HEK293T (cell line): ENCODE measurements at regions not wholly inside any gene's neighbourhood (a gene's known extent, or its start where the extent isn't known, plus 50 kb on each side); places are given as distances from the start of the nearest gene placed in this dataset.

Experiments used
- CTCF ChIA-PET: fragments of 350-600 bp; formaldehyde crosslinking; extraction: SDS; loops from one replicate; lab custom pipeline; 2021; ENCODE audit warnings: antibody characterized with exemption, inconsistent platforms; lab: Yijun Ruan, JAX
- POLR2A ChIA-PET: fragments of 350-600 bp; formaldehyde crosslinking; extraction: SDS; loops from one replicate; lab custom pipeline; 2020; ENCODE audit warnings: antibody characterized with exemption, inconsistent platforms; lab: Yijun Ruan, JAX
- DNase-seq: peaks from one replicate; pipeline ENCODE4 v3.0.0; 2012; ENCODE audit warnings: mixed read lengths; ENCODE audit errors: extremely low spot score
- ARNT ChIP-seq: fragments of 450-650 bp; IDR thresholded peaks from 2 replicates; pipeline ENCODE4 v1.6.1; 2017; ENCODE audit warnings: mild to moderate bottlenecking
- BHLHE40 ChIP-seq: fragments of 450-650 bp; IDR thresholded peaks from 2 replicates; pipeline ENCODE4 v1.6.1; 2016; ENCODE audit warnings: mild to moderate bottlenecking, moderate library complexity, borderline replicate concordance
- CTBP1 ChIP-seq: fragments of 450-650 bp; IDR thresholded peaks from 2 replicates; pipeline ENCODE4 v1.6.1; 2016; ENCODE audit warnings: borderline replicate concordance
- ELF4 ChIP-seq: fragments of 450-650 bp; IDR thresholded peaks from 2 replicates; pipeline ENCODE4 v1.6.1; 2017; ENCODE audit warnings: antibody characterized with exemption
- FOXA1 ChIP-seq: fragments of 450-650 bp; IDR thresholded peaks from 2 replicates; pipeline ENCODE4 v1.6.1; 2016; ENCODE audit warnings: mild to moderate bottlenecking
- FOXK2 ChIP-seq: fragments of 450-650 bp; IDR thresholded peaks from 2 replicates; pipeline ENCODE4 v1.6.1; 2016; ENCODE audit warnings: mild to moderate bottlenecking
- FOXM1 ChIP-seq: fragments of 450-650 bp; IDR thresholded peaks from 2 replicates; pipeline ENCODE4 v1.6.1; 2017; ENCODE audit warnings: mild to moderate bottlenecking, borderline replicate concordance
- HDGF ChIP-seq: fragments of 450-650 bp; IDR thresholded peaks from 2 replicates; pipeline ENCODE4 v1.6.1; 2017; ENCODE audit warnings: antibody characterized with exemption, borderline replicate concordance
- L3MBTL2 ChIP-seq: fragments of 450-650 bp; conservative IDR thresholded peaks from 2 replicates; pipeline ENCODE4 v1.6.1; 2016; ENCODE audit warnings: mild to moderate bottlenecking
- LEF1 ChIP-seq: fragments of 450-650 bp; IDR thresholded peaks from 2 replicates; pipeline ENCODE4 v1.6.1; 2017; ENCODE audit warnings: mild to moderate bottlenecking, borderline replicate concordance
- NFRKB ChIP-seq: fragments of 450-650 bp; IDR thresholded peaks from 2 replicates; pipeline ENCODE4 v1.6.1; 2016; ENCODE audit warnings: mild to moderate bottlenecking, moderate library complexity
- SP1 ChIP-seq: fragments of 450-650 bp; IDR thresholded peaks from 2 replicates; pipeline ENCODE4 v1.6.1; 2017
- SUZ12 ChIP-seq: fragments of 450-650 bp; IDR thresholded peaks from 2 replicates; pipeline ENCODE4 v1.6.1; 2016; ENCODE audit warnings: mild to moderate bottlenecking
- TARDBP ChIP-seq: fragments of 450-650 bp; IDR thresholded peaks from 2 replicates; pipeline ENCODE4 v1.6.1; 2016
- ZNF384 ChIP-seq: fragments of 450-650 bp; IDR thresholded peaks from 2 replicates; pipeline ENCODE4 v1.6.1; 2016
- TF ChIP-seq, protein P1 (sequence below): fragments of 450-650 bp; IDR thresholded peaks from 2 replicates; pipeline ENCODE4 v1.6.1; 2016

DNA sequence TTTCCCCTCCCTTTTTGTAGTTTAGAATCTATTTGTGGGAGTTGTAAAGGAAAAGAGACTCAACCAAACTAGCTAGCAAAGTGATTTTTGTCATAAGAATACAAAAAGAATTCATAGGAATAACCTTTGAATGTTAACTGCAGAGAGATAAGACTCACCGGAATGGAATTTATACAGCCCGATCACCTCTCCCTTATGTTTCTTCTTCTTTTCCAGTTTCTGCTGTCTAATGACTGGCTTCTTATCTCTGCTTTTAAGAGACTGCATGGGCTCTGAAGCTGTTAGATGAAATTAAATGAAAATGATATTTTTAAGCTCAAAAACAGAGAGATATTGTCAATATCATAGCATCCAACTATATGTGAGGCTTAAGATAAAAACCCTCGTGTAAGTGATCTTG lies 1095.9 kb downstream of the REEP3 start:
- CTCF ChIA-PET, result no interaction called here
- POLR2A ChIA-PET, result no interaction called here
- no peak for TF ChIP-seq FOXM1
- no peak for TF ChIP-seq ZNF384
- no peak for TF ChIP-seq BHLHE40
- TF ChIP-seq FOXA1, result no peak
- no peak for TF ChIP-seq NFRKB
- TF ChIP-seq SUZ12, result no peak
- TF ChIP-seq ELF4, result no peak
- TF ChIP-seq LEF1, result no peak
- DNase-seq, result no peak

DNA sequence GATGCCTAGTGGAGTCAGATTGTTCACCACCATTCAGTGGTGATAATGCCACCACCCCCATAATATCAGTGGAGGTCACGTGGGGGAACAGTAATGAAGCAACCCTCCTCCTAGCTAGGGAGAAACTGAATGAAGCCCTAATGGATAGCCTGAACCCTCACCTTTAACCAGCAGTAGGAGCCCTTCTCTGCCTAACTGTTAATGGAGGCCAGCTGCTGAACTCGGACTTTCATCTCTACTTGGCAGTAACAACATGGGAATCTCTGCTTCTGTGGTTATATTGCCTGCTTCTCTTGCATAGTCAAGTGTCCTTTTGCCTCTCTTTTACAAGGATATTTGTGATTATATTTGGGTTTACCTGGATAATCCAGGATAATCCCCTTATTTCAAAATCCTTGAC lies 1097.9 kb downstream of the REEP3 start:
- ChIA-PET POLR2A (no interaction called here), CTCF (no interaction called here)
- DNase-seq, result no peak
- TF ChIP-seq SP1 (no peak), L3MBTL2 (no peak), ELF4 (no peak), ARNT (no peak), TARDBP (no peak), ZNF384 (no peak)

- CTCF ChIA-PET, result no interaction called here
- no peak for DNase-seq
- POLR2A ChIA-PET, result no interaction called here
- TF ChIP-seq ARNT (no peak), SUZ12 (no peak), ELF4 (no peak), TARDBP (no peak), HDGF (no peak), FOXM1 (no peak), SP1 (no peak), L3MBTL2 (no peak), FOXK2 (no peak), NFRKB (no peak), ZNF384 (no peak), LEF1 (no peak), FOXA1 (no peak), CTBP1 (no peak), BHLHE40 (no peak)
- TF ChIP-seq, protein P1, sequence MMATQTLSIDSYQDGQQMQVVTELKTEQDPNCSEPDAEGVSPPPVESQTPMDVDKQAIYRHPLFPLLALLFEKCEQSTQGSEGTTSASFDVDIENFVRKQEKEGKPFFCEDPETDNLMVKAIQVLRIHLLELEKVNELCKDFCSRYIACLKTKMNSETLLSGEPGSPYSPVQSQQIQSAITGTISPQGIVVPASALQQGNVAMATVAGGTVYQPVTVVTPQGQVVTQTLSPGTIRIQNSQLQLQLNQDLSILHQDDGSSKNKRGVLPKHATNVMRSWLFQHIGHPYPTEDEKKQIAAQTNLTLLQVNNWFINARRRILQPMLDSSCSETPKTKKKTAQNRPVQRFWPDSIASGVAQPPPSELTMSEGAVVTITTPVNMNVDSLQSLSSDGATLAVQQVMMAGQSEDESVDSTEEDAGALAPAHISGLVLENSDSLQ, result no peak
These were observed 1105.7 kb downstream of the REEP3 start for GRCh38 chr10:64626924-64627323.

DNA sequence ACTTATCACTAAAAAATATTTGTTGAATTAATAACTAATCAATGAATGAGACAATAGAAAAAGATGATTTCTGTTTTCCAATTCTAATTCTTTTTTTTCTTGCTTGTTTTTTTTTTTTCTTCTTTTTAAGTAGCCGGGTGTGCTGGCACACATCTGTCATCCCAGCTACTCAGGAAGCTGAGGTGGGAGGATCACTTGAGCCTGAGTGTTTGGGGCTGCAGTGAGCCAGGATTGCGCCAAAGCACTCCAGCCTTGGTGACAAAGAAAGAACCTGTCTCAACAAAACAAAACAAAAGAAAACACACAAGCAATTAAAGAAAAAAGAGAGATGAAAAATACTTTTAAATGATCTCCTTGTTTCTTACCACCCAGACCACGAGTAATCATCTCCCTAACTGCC lies 1109.3 kb downstream of the REEP3 start:
- TF ChIP-seq CTBP1 (no peak), ARNT (no peak), HDGF (no peak), BHLHE40 (no peak), ELF4 (no peak), FOXA1 (no peak), L3MBTL2 (no peak), FOXK2 (no peak), ZNF384 (no peak), TARDBP (no peak), NFRKB (no peak), FOXM1 (no peak), LEF1 (no peak), SP1 (no peak), SUZ12 (no peak)
- TF ChIP-seq, protein P1, result no peak
- ChIA-PET CTCF (no interaction called here), POLR2A (no interaction called here)
- no peak for DNase-seq

GRCh38 chr10:64635906-64636305 lies 1114.7 kb downstream of the REEP3 start:
- CTCF ChIA-PET, result no interaction called here
- no peak for DNase-seq
- no peak for TF ChIP-seq TARDBP
- no peak for TF ChIP-seq HDGF
- TF ChIP-seq SP1, result no peak
- POLR2A ChIA-PET, result no interaction called here

DNA sequence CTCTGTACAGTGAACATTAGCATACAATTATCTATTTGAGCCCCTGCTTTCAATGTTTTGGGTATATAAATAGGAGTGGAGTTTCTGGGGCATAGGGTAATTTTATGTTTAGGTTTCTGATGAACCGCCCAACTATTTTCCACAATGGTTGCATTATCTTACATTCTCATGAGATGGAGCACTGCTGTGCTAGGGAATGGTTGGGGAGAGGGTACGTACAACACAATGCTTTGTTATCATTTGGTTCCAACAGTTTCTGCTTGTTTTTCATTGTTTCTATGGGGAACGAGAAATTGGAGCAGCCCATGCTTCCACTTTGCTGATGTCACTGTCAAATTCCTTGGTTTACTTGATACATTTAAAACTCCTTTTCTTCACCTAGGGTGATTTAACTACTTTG lies 1115.3 kb downstream of the REEP3 start:
- ChIA-PET POLR2A (no interaction called here), CTCF (no interaction called here)
- TF ChIP-seq ELF4, result no peak
- no peak for DNase-seq

DNA sequence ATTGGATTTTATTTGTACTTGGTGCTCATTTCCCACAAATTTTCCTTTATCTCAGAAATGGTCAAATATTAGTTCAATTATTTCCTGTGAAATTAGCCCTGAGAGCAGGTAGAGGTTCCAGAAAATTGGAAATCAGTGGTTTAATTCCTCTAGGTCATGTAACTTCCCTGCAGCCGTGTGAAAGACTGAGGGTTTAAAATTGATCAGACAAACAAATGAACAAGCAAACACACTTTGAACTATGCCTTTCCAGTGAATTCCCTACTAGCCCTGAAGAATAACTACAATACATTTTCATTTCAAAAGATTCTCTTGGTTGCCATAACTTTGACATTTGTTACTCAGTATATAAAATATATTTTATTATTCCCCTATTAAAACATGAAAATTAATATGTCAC lies 1116.7 kb downstream of the REEP3 start:
- POLR2A ChIA-PET, result no interaction called here
- DNase-seq, result no peak
- CTCF ChIA-PET, result no interaction called here
- TF ChIP-seq TARDBP (no peak), FOXK2 (no peak)

- CTCF ChIA-PET, result interaction anchor here (0.6 kb wide), 1 partner anchor 8 kb away, joined by 3 read pairs; no protein-coding TSS in a partner anchor
- DNase-seq, result peak; percentile 13
- TF ChIP-seq FOXM1, result no peak
- no peak for TF ChIP-seq ZNF384
- TF ChIP-seq SP1, result no peak
- no peak for TF ChIP-seq FOXA1
- POLR2A ChIA-PET, result no interaction called here
These were observed 1127.7 kb downstream of the REEP3 start for GRCh38 chr10:64648915-64649314.
